ENCODE measurements at regions not wholly inside any gene's neighbourhood (a gene's known extent, or its start where the extent isn't known, plus 50 kb on each side); places are given as distances from the start of the nearest gene placed in this dataset.

GRCh38 chr16:79372503-79373184, 227.9 kb downstream of the MAF start:
- TF ChIP-seq KDM5A (IDR thresholded peaks at IDR 0.05; ENCODE audit: low read length), result no peak
- no peak for TF ChIP-seq SP2 (IDR thresholded peaks at IDR 0.05; ENCODE audit: low read length)
- no peak for TF ChIP-seq POLR2AphosphoS5 (IDR thresholded peaks at IDR 0.05; ENCODE audit: low read depth, low read length)
- TF ChIP-seq EZH2 (IDR thresholded peaks at IDR 0.05; ENCODE audit: low read depth, low read length, severe bottlenecking), result no peak
- no peak for TF ChIP-seq MAFK (IDR thresholded peaks at IDR 0.05; ENCODE audit: low read depth, low read length)
- TF ChIP-seq SIX5 (IDR thresholded peaks at IDR 0.05; ENCODE audit: low read depth, low read length), result no peak
- no peak for TF ChIP-seq SRF (IDR thresholded peaks at IDR 0.05; ENCODE audit: low read depth, low read length)

Measured in H1 (cell line).